IMR-90 (cell line): ENCODE measurements at regions not wholly inside any gene's neighbourhood (a gene's known extent, or its start where the extent isn't known, plus 50 kb on each side); places are given as distances from the start of the nearest gene placed in this dataset.

Source experiments
- ATAC-seq: fragments of 200-7000 bp; cut with Tn5 transposase; 2 replicates; pipeline ENCODE4 v1.9.1; 2020; ENCODE audit warnings: low read depth, mild to moderate bottlenecking, moderate library complexity
- BruUV-seq: library from RNA; stranded (reverse); fragments of 400-500 nt; replicated peaks from 2 replicates; lab custom pipeline; 2021; lab: Mats Ljungman, UMichigan
- CTCF ChIA-PET: fragments of 300-600 bp; formaldehyde crosslinking; extraction: SDS; loops from one replicate; lab custom pipeline; 2021; ENCODE audit warnings: antibody characterized with exemption; lab: Yijun Ruan, JAX
- POLR2A ChIA-PET: fragments of 300-600 bp; sonication (Branson Sonifier 250); formaldehyde crosslinking; loops from one replicate; lab custom pipeline; 2022; ENCODE audit warnings: antibody characterized with exemption; ENCODE audit not compliant: unreplicated experiment; lab: Charles Lee
- DNase-seq: peaks from one replicate; pipeline ENCODE4 v3.0.0; 2013
- H2AFZ ChIP-seq: replicated peaks from 2 replicates; pipeline ENCODE3; 2013; ENCODE audit warnings: low read length, mild to moderate bottlenecking; ENCODE audit not compliant: poor library complexity
- H2AK5ac ChIP-seq: 2 replicates; pipeline ENCODE4 v1.6.1; 2013; ENCODE audit warnings: low read depth, low read length, inconsistent platforms
- H2AK9ac ChIP-seq: replicated peaks from 2 replicates; pipeline ENCODE3; 2013; ENCODE audit warnings: mild to moderate bottlenecking, low read depth, low read length, moderate library complexity; ENCODE audit not compliant: poor library complexity
- H2BK120ac ChIP-seq: 2 replicates; pipeline ENCODE4 v1.6.1; 2013; ENCODE audit warnings: low read depth, low read length, inconsistent platforms
- H2BK15ac ChIP-seq: 3 replicates; pipeline ENCODE4 v1.6.1; 2013; ENCODE audit warnings: low read depth, low read length, inconsistent platforms
- H2BK20ac ChIP-seq: 2 replicates; pipeline ENCODE4 v1.6.1; 2013; ENCODE audit warnings: low read depth, mild to moderate bottlenecking, inconsistent platforms, low read length, moderate library complexity
- H2BK5ac ChIP-seq: 2 replicates; pipeline ENCODE4 v1.6.1; 2013; ENCODE audit warnings: mild to moderate bottlenecking, low read depth, low read length, inconsistent platforms; ENCODE audit not compliant: poor library complexity, severe bottlenecking
- H3K14ac ChIP-seq: replicated peaks from 2 replicates; pipeline ENCODE4 v1.6.1; 2013; ENCODE audit warnings: low read depth, low read length, inconsistent platforms
- H3K18ac ChIP-seq: 2 replicates; pipeline ENCODE4 v1.6.1; 2013; ENCODE audit warnings: low read depth, low read length, control low read depth
- H3K23ac ChIP-seq: 2 replicates; pipeline ENCODE4 v1.6.1; 2013; ENCODE audit warnings: low read depth, low read length, inconsistent platforms
- H3K27ac ChIP-seq: 2 replicates; pipeline ENCODE4 v1.5.1; 2013; ENCODE audit warnings: mild to moderate bottlenecking, control low read depth, low read length; ENCODE audit not compliant: insufficient read depth
- H3K27me3 ChIP-seq: 2 replicates; pipeline ENCODE4 v1.6.1; 2013; ENCODE audit warnings: low read length; ENCODE audit not compliant: control insufficient read depth, insufficient read depth
- H3K36me3 ChIP-seq: 2 replicates; pipeline ENCODE4 v1.6.1; 2013; ENCODE audit warnings: low read length, mixed read lengths; ENCODE audit not compliant: control insufficient read depth, insufficient read depth
- H3K4ac ChIP-seq: 2 replicates; pipeline ENCODE4 v1.6.1; 2013; ENCODE audit warnings: low read depth, low read length, inconsistent platforms
- H3K4me1 ChIP-seq: 2 replicates; pipeline ENCODE4 v1.6.1; 2013; ENCODE audit warnings: low read length, mixed read lengths; ENCODE audit not compliant: control insufficient read depth, insufficient read depth
- H3K4me2 ChIP-seq: 2 replicates; pipeline ENCODE4 v1.6.1; 2013; ENCODE audit warnings: low read depth, mild to moderate bottlenecking, control low read depth, low read length, moderate library complexity
- H3K4me3 ChIP-seq: 2 replicates; pipeline ENCODE4 v1.5.1; 2013; ENCODE audit warnings: low read depth, mild to moderate bottlenecking, control low read depth, low read length, moderate library complexity; ENCODE audit not compliant: insufficient read depth
- H3K56ac ChIP-seq: 2 replicates; pipeline ENCODE4 v1.6.1; 2013; ENCODE audit warnings: low read length, inconsistent platforms; ENCODE audit not compliant: insufficient read depth; ENCODE audit errors: extremely low read depth
- H3K79me1 ChIP-seq, 2 experiments: 2 replicates each; pipeline ENCODE4 v1.6.1; 2013; ENCODE audit warnings: low read length in 2 of 2, inconsistent platforms in 1 of 2, low read depth in 1 of 2
- H3K9ac ChIP-seq: 2 replicates; pipeline ENCODE4 v1.6.1; 2013; ENCODE audit warnings: low read depth, low read length, control low read depth
- H3K9me1 ChIP-seq: 2 replicates; pipeline ENCODE4 v1.6.1; 2013; ENCODE audit warnings: low read length, inconsistent platforms; ENCODE audit not compliant: insufficient read depth
- H3K9me3 ChIP-seq: 2 replicates; pipeline ENCODE4 v1.6.1; 2013; ENCODE audit warnings: low read length; ENCODE audit not compliant: control insufficient read depth, insufficient read depth
- H4K20me1 ChIP-seq: 2 replicates; pipeline ENCODE4 v1.6.1; 2013; ENCODE audit warnings: low read length, inconsistent platforms; ENCODE audit not compliant: insufficient read depth
- H4K5ac ChIP-seq: 2 replicates; pipeline ENCODE4 v1.6.1; 2013; ENCODE audit warnings: mild to moderate bottlenecking, low read depth, low read length, control low read depth
- H4K8ac ChIP-seq, 2 experiments: 2 replicates each; pipeline ENCODE4 v1.6.1; 2013; ENCODE audit warnings: low read depth in 2 of 2, low read length in 2 of 2, control low read depth in 1 of 2, inconsistent platforms in 1 of 2
- H4K91ac ChIP-seq: 2 replicates; pipeline ENCODE4 v1.6.1; 2013; ENCODE audit warnings: low read depth, low read length, inconsistent platforms; ENCODE audit not compliant: insufficient read depth
- BHLHE40 ChIP-seq: fragments of 150-350 bp; IDR thresholded peaks from 2 replicates; pipeline ENCODE4 v1.6.1; 2016; ENCODE audit warnings: mild to moderate bottlenecking, low read depth, low read length
- ELK1 ChIP-seq: fragments of 150-350 bp; IDR thresholded peaks from 2 replicates; pipeline ENCODE4 v1.6.1; 2016; ENCODE audit warnings: low read depth, mild to moderate bottlenecking, low read length, moderate library complexity, borderline replicate concordance
- FOS ChIP-seq: fragments of 150-350 bp; IDR thresholded peaks from 2 replicates; pipeline ENCODE4 v1.6.1; 2016; ENCODE audit warnings: low read depth, low read length
- NFE2L2 ChIP-seq: fragments of 150-350 bp; IDR thresholded peaks from 2 replicates; pipeline ENCODE4 v1.6.1; 2016; ENCODE audit warnings: low read depth, mild to moderate bottlenecking, low read length
- POLR2A ChIP-seq: IDR thresholded peaks from 2 replicates; pipeline ENCODE4 v1.6.1; 2012; ENCODE audit warnings: mild to moderate bottlenecking, low read depth, low read length
- SMC3 ChIP-seq: fragments of 150-350 bp; IDR thresholded peaks from 2 replicates; pipeline ENCODE4 v1.6.1; 2016; ENCODE audit warnings: low read depth, mild to moderate bottlenecking, antibody characterized with exemption, low read length, moderate library complexity
- WGBS, 2 experiments: methylation state at CpG; one replicate each; pipeline versions ENCODE4 v1.1.5 to v1.1.7; 2013; ENCODE audit warnings: missing lambda C conversion rate in 2 of 2; ENCODE audit not compliant: insufficient read length in 1 of 2; ENCODE audit errors: extremely low coverage in 2 of 2; 5-methylcytosine and 5-hydroxymethylcytosine counted together
- dilution Hi-C: fragments of 300-500 bp; cut with HindIII; formaldehyde crosslinking; loops from one replicate; pipeline ENCODE4 v1.14.3; 2018; ENCODE audit warnings: low sequenced_read_pairs; ENCODE audit not compliant: unreplicated experiment
- in situ Hi-C: fragments of 300-500 bp; cut with MboI; formaldehyde crosslinking; loops from 3 replicates; pipeline ENCODE4 v1.14.3; 2019; ENCODE audit warnings: low sequenced_read_pairs, inconsistent platforms, mixed read lengths
- intact Hi-C: fragments of 100-400 bp; cut with micrococcal nuclease; formaldehyde crosslinking; loops from 2 replicates; pipeline ENCODE4 v1.10.0; 2022

- dilution Hi-C loops (no loop called here), in situ Hi-C loops (no loop called here), intact Hi-C loops (no loop called here)
- DNase-seq: no peak
- no peak overlapping the region for H2AK9ac ChIP-seq
- H3K4ac ChIP-seq: no peak overlapping the region
- no peak overlapping the region for H2BK20ac ChIP-seq
- no peaks in the 10 kb centered on the region for H4K20me1 ChIP-seq
- no peak overlapping the region for H3K56ac ChIP-seq
- no peak overlapping the region for H2BK120ac ChIP-seq
- H3K4me1 ChIP-seq: no peaks in the 10 kb centered on the region
- POLR2A ChIA-PET: no interaction called here
- H4K91ac ChIP-seq: no peak overlapping the region
- H3K36me3 ChIP-seq: no peaks in the 10 kb centered on the region
- H3K9me3 ChIP-seq: peaks cover 9% of the 10 kb centered on the region
- H4K5ac ChIP-seq: no peak overlapping the region
- no peak overlapping the region for H3K14ac ChIP-seq
- no peaks in the 10 kb centered on the region for H3K9me1 ChIP-seq
- H2AK5ac ChIP-seq: no peak overlapping the region
- H4K8ac ChIP-seq: no peak overlapping the region
- no peak for TF ChIP-seq ELK1
- TF ChIP-seq SMC3: no peak
- TF ChIP-seq FOS: no peak
- no peak for TF ChIP-seq POLR2A
- TF ChIP-seq NFE2L2: no peak
- TF ChIP-seq BHLHE40: no peak
- no peak for ATAC-seq
- H3K79me1 ChIP-seq: no peaks in the 10 kb centered on the region
- CTCF ChIA-PET: no interaction called here
- H2BK5ac ChIP-seq: no peak overlapping the region
- no peak overlapping the region for H3K18ac ChIP-seq
- no peak overlapping the region for H3K9ac ChIP-seq
- no peaks in the 10 kb centered on the region for H3K27me3 ChIP-seq
- H3K4me2 ChIP-seq: no peak overlapping the region
- BruUV-seq: no TSS peak
- H3K23ac ChIP-seq: no peak overlapping the region
- no peak overlapping the region for H2BK15ac ChIP-seq
- H3K27ac ChIP-seq: no peak overlapping the region
- no peak overlapping the region for H2AFZ ChIP-seq
- 0% methylated on average over 1 of the region's 3 CpGs; no CpG with 5 or more reads in 1 of the 2 experiments for WGBS, 2 experiments
- no peak overlapping the region for H3K4me3 ChIP-seq
Observed at GRCh38 chr12:33290703-33291102, 148.9 kb downstream of the SYT10 start.
